NCI-H82 treated with DMSO at 0.1 percent for 48 hours (cell line): ENCODE measurements at regions not wholly inside any gene's neighbourhood (a gene's known extent, or its start where the extent isn't known, plus 50 kb on each side); places are given as distances from the start of the nearest gene placed in this dataset.

Experiments
- DNase-seq: peaks from one replicate; lab custom pipeline; 2025; ENCODE audit not compliant: unreplicated experiment; lab: John Stamatoyannopoulos, UW

- DNase-seq: no peak
These were observed 310.8 kb downstream of the GALR1 start for GRCh38 chr18:77560341-77560992.

- no peak for DNase-seq
These were observed 317.0 kb downstream of the GALR1 start for GRCh38 chr18:77566604-77567003.

- no peak for DNase-seq
These were observed 317.6 kb downstream of the GALR1 start for GRCh38 chr18:77567205-77567604.

- DNase-seq: no peak
These were observed 322.1 kb downstream of the GALR1 start for GRCh38 chr18:77571743-77572142.

GRCh38 chr18:77572537-77572936 is 322.9 kb downstream of the GALR1 start:
- no peak for DNase-seq

- no peak for DNase-seq
These were observed 323.9 kb downstream of the GALR1 start for GRCh38 chr18:77573571-77573970.

GRCh38 chr18:77590943-77591515 is 341.4 kb downstream of the GALR1 start:
- no peak for DNase-seq

- no peak for DNase-seq
These were observed 348.1 kb downstream of the GALR1 start for GRCh38 chr18:77597726-77598125.

- DNase-seq: no peak
These were observed 351.0 kb downstream of the GALR1 start for GRCh38 chr18:77600674-77601073.

GRCh38 chr18:77601567-77601966 is 351.9 kb downstream of the GALR1 start:
- DNase-seq: no peak

GRCh38 chr18:77607087-77607486 is 357.4 kb downstream of the GALR1 start:
- DNase-seq: no peak

- DNase-seq: no peak
These were observed 359.2 kb downstream of the GALR1 start for GRCh38 chr18:77608807-77609206.

- DNase-seq: no peak
These were observed 368.0 kb downstream of the GALR1 start for GRCh38 chr18:77617694-77618093.

- DNase-seq: no peak
These were observed 369.9 kb downstream of the GALR1 start for GRCh38 chr18:77619525-77619924.

GRCh38 chr18:77622009-77622692 is 372.5 kb downstream of the GALR1 start:
- DNase-seq: no peak

GRCh38 chr18:77632758-77633157 is 383.1 kb downstream of the GALR1 start:
- DNase-seq: no peak

- no peak for DNase-seq
These were observed 384.8 kb downstream of the GALR1 start for GRCh38 chr18:77634494-77634893.

- no peak for DNase-seq
These were observed 385.8 kb downstream of the GALR1 start for GRCh38 chr18:77635451-77635850.

GRCh38 chr18:77635858-77636257 is 386.2 kb downstream of the GALR1 start:
- no peak for DNase-seq

- no peak for DNase-seq
These were observed 395.7 kb downstream of the GALR1 start for GRCh38 chr18:77645170-77645872.

GRCh38 chr18:77647472-77647871 is 397.8 kb downstream of the GALR1 start:
- DNase-seq: no peak

- DNase-seq: no peak
These were observed 398.8 kb downstream of the GALR1 start for GRCh38 chr18:77648411-77648810.
